HEK293 (cell line): ENCODE measurements at regions not wholly inside any gene's neighbourhood (a gene's known extent, or its start where the extent isn't known, plus 50 kb on each side); places are given as distances from the start of the nearest gene placed in this dataset.

Experiments used
- CTCF ChIA-PET: fragments of 350-600 bp; formaldehyde crosslinking; extraction: SDS; loops from one replicate; lab custom pipeline; 2021; ENCODE audit warnings: antibody characterized with exemption; lab: Yijun Ruan, JAX
- POLR2A ChIA-PET: fragments of 300-600 bp; formaldehyde crosslinking; extraction: SDS; loops from one replicate; lab custom pipeline; 2020; ENCODE audit warnings: antibody characterized with exemption, inconsistent platforms; lab: Yijun Ruan, JAX
- H3K27ac ChIP-seq: fragments of 200-500 bp; sonication (Bioruptor generic); 2 replicates; pipeline ENCODE4 v1.5.1; 2014; ENCODE audit warnings: low read depth, low read length, control low read depth, inconsistent platforms; ENCODE audit errors: extremely low read depth
- H3K36me3 ChIP-seq, 2 experiments: fragments of 200-500 bp in 1 of 2; sonication (Bioruptor generic) in 1 of 2; 1 replicate in 1 of 2; 2 replicates in 1 of 2; pipeline ENCODE4 v1.5.1; 2014 to 2017; ENCODE audit warnings: inconsistent platforms in 2 of 2, low read length in 2 of 2; ENCODE audit not compliant: control insufficient read depth in 2 of 2, insufficient read depth in 1 of 2
- H3K4me1 ChIP-seq: fragments of 200-500 bp; sonication (Bioruptor generic); 2 replicates; pipeline ENCODE4 v1.5.1; 2014; ENCODE audit warnings: mild to moderate bottlenecking, low read length, inconsistent platforms; ENCODE audit not compliant: control insufficient read depth, insufficient read depth
- H3K4me3 ChIP-seq: 2 replicates; pipeline ENCODE4 v1.5.1; 2011; ENCODE audit warnings: low read depth, mild to moderate bottlenecking, control low read depth, low read length, moderate library complexity
- H3K9me3 ChIP-seq: fragments of 200-500 bp; sonication (Bioruptor generic); 2 replicates; pipeline ENCODE4 v1.5.1; 2014; ENCODE audit warnings: low read depth, low read length, inconsistent platforms; ENCODE audit not compliant: control insufficient read depth, insufficient read depth
- REPIN1 ChIP-seq: fragments of 450-650 bp; formaldehyde crosslinking; IDR thresholded peaks from 2 replicates; pipeline ENCODE4 v1.5.1; 2017; ENCODE audit warnings: missing biosample characterization, missing genetic modification characterization, low read depth
- ZBTB17 ChIP-seq: fragments of 450-650 bp; formaldehyde crosslinking; IDR thresholded peaks from 2 replicates; pipeline ENCODE4 v1.5.1; 2016; ENCODE audit warnings: missing biosample characterization, missing genetic modification characterization
- ZBTB21 ChIP-seq: fragments of 450-650 bp; formaldehyde crosslinking; IDR thresholded peaks from 2 replicates; pipeline ENCODE4 v1.5.1; 2017; ENCODE audit warnings: missing biosample characterization, missing genetic modification characterization
- ZBTB48 ChIP-seq: fragments of 450-650 bp; formaldehyde crosslinking; IDR thresholded peaks from 2 replicates; pipeline ENCODE4 v1.5.1; 2016; ENCODE audit warnings: missing biosample characterization, missing genetic modification characterization
- ZFP41 ChIP-seq: fragments of 450-650 bp; formaldehyde crosslinking; IDR thresholded peaks from 2 replicates; pipeline ENCODE4 v1.5.1; 2016; ENCODE audit warnings: missing biosample characterization, missing genetic modification characterization, borderline replicate concordance
- ZNF146 ChIP-seq: fragments of 450-650 bp; formaldehyde crosslinking; IDR thresholded peaks from 2 replicates; pipeline ENCODE4 v1.5.1; 2016; ENCODE audit warnings: missing biosample characterization, missing genetic modification characterization
- ZNF19 ChIP-seq: fragments of 450-650 bp; formaldehyde crosslinking; IDR thresholded peaks from 2 replicates; pipeline ENCODE4; 2016; ENCODE audit warnings: missing biosample characterization, missing genetic modification characterization, low read depth
- ZNF335 ChIP-seq: fragments of 450-650 bp; formaldehyde crosslinking; conservative IDR thresholded peaks from 2 replicates; pipeline ENCODE4 v1.5.1; 2016; ENCODE audit warnings: missing biosample characterization, missing genetic modification characterization
- ZNF473 ChIP-seq: fragments of 450-650 bp; formaldehyde crosslinking; IDR thresholded peaks from 2 replicates; pipeline ENCODE4 v1.5.1; 2017; ENCODE audit warnings: missing biosample characterization, missing genetic modification characterization
- ZNF555 ChIP-seq: fragments of 450-650 bp; formaldehyde crosslinking; conservative IDR thresholded peaks from 2 replicates; pipeline ENCODE4 v1.5.1; 2017; ENCODE audit warnings: missing biosample characterization, mild to moderate bottlenecking, missing genetic modification characterization, inconsistent platforms
- ZNF701 ChIP-seq: fragments of 450-650 bp; formaldehyde crosslinking; IDR thresholded peaks from 2 replicates; pipeline ENCODE4 v1.5.1; 2016; ENCODE audit warnings: missing biosample characterization, missing genetic modification characterization
- ZNF830 ChIP-seq: fragments of 450-650 bp; IDR thresholded peaks from 2 replicates; pipeline ENCODE4 v1.5.0; 2018; ENCODE audit warnings: missing biosample characterization, missing genetic modification characterization, low read depth, mild to moderate bottlenecking, moderate library complexity
- TF ChIP-seq, protein P1 (sequence below): fragments of 450-650 bp; formaldehyde crosslinking; IDR thresholded peaks from 2 replicates; pipeline ENCODE4 v1.5.1; 2016; ENCODE audit warnings: missing biosample characterization, missing genetic modification characterization
- TF ChIP-seq, protein P2 (sequence below): fragments of 450-650 bp; formaldehyde crosslinking; IDR thresholded peaks from 2 replicates; pipeline ENCODE4 v1.5.1; 2016; ENCODE audit warnings: missing biosample characterization, missing genetic modification characterization
- TF ChIP-seq, protein P3 (sequence below): fragments of 450-650 bp; IDR thresholded peaks from 2 replicates; pipeline ENCODE4 v1.5.1; 2018; ENCODE audit warnings: missing biosample characterization, missing genetic modification characterization
- TF ChIP-seq, protein P4 (sequence below): fragments of 450-650 bp; formaldehyde crosslinking; IDR thresholded peaks from 2 replicates; pipeline ENCODE4 v1.5.1; 2017; ENCODE audit warnings: missing biosample characterization, missing genetic modification characterization
- TF ChIP-seq, protein P5 (sequence below): sonication (generic); formaldehyde crosslinking; IDR thresholded peaks from 2 replicates; pipeline ENCODE4 v1.8.1; 2022; ENCODE audit warnings: mild to moderate bottlenecking, moderate library complexity, missing genetic modification reagents
- TF ChIP-seq, protein P6 (sequence below): fragments of 450-650 bp; formaldehyde crosslinking; conservative IDR thresholded peaks from 2 replicates; pipeline ENCODE4 v1.5.1; 2016; ENCODE audit warnings: low read depth, missing biosample characterization, missing genetic modification characterization
- TF ChIP-seq, protein P7 (sequence below): fragments of 450-650 bp; formaldehyde crosslinking; IDR thresholded peaks from 2 replicates; pipeline ENCODE4 v1.5.1; 2016; ENCODE audit warnings: missing biosample characterization, missing genetic modification characterization

DNA sequence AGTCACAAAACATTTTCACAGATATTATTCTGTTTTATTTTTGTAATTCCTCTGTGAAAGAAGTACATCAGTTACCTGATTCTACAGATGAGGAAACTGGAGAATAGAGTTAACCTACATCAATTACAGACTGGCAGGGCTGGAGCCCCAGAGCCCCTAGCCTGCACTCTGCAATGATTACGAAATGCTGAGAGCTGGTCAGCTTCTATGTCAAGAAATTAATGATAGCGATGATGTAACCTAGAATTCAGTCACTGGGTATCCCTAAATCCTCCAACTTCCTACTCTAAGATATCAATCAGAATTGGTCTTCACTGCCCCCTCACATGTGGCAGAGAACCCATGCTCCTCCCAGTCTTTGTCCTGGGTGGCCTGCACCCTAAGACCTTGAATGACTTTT is 273.5 kb upstream of the PLET1 start:
- no peaks in the 10 kb centered on the region for H3K36me3 ChIP-seq
- no peak overlapping the region for H3K27ac ChIP-seq
- TF ChIP-seq, protein P1, sequence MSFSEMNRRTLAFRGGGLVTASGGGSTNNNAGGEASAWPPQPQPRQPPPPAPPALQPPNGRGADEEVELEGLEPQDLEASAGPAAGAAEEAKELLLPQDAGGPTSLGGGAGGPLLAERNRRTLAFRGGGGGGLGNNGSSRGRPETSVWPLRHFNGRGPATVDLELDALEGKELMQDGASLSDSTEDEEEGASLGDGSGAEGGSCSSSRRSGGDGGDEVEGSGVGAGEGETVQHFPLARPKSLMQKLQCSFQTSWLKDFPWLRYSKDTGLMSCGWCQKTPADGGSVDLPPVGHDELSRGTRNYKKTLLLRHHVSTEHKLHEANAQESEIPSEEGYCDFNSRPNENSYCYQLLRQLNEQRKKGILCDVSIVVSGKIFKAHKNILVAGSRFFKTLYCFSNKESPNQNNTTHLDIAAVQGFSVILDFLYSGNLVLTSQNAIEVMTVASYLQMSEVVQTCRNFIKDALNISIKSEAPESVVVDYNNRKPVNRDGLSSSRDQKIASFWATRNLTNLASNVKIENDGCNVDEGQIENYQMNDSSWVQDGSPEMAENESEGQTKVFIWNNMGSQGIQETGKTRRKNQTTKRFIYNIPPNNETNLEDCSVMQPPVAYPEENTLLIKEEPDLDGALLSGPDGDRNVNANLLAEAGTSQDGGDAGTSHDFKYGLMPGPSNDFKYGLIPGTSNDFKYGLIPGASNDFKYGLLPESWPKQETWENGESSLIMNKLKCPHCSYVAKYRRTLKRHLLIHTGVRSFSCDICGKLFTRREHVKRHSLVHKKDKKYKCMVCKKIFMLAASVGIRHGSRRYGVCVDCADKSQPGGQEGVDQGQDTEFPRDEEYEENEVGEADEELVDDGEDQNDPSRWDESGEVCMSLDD (tag by site-specific recombination) = no peak
- TF ChIP-seq ZNF701 (tag by site-specific recombination) (no peak), ZBTB21 (tag by site-specific recombination) (no peak), ZNF830 (no peak), ZNF555 (tag by site-specific recombination) (no peak), ZNF473 (tag by site-specific recombination) (no peak), ZNF19 (no peak), ZBTB48 (tag by site-specific recombination) (no peak), REPIN1 (no peak), ZNF146 (tag by site-specific recombination) (no peak), ZNF335 (tag by site-specific recombination) (no peak), ZBTB17 (no peak), ZFP41 (tag by site-specific recombination) (no peak)
- TF ChIP-seq, protein P2, sequence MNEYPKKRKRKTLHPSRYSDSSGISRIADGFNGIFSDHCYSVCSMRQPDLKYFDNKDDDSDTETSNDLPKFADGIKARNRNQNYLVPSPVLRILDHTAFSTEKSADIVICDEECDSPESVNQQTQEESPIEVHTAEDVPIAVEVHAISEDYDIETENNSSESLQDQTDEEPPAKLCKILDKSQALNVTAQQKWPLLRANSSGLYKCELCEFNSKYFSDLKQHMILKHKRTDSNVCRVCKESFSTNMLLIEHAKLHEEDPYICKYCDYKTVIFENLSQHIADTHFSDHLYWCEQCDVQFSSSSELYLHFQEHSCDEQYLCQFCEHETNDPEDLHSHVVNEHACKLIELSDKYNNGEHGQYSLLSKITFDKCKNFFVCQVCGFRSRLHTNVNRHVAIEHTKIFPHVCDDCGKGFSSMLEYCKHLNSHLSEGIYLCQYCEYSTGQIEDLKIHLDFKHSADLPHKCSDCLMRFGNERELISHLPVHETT = no peak
- TF ChIP-seq, protein P3, sequence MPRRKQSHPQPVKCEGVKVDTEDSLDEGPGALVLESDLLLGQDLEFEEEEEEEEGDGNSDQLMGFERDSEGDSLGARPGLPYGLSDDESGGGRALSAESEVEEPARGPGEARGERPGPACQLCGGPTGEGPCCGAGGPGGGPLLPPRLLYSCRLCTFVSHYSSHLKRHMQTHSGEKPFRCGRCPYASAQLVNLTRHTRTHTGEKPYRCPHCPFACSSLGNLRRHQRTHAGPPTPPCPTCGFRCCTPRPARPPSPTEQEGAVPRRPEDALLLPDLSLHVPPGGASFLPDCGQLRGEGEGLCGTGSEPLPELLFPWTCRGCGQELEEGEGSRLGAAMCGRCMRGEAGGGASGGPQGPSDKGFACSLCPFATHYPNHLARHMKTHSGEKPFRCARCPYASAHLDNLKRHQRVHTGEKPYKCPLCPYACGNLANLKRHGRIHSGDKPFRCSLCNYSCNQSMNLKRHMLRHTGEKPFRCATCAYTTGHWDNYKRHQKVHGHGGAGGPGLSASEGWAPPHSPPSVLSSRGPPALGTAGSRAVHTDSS = no peak
- TF ChIP-seq, protein P4, sequence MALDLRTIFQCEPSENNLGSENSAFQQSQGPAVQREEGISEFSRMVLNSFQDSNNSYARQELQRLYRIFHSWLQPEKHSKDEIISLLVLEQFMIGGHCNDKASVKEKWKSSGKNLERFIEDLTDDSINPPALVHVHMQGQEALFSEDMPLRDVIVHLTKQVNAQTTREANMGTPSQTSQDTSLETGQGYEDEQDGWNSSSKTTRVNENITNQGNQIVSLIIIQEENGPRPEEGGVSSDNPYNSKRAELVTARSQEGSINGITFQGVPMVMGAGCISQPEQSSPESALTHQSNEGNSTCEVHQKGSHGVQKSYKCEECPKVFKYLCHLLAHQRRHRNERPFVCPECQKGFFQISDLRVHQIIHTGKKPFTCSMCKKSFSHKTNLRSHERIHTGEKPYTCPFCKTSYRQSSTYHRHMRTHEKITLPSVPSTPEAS (tag by site-specific recombination) = no peak
- TF ChIP-seq, protein P5, sequence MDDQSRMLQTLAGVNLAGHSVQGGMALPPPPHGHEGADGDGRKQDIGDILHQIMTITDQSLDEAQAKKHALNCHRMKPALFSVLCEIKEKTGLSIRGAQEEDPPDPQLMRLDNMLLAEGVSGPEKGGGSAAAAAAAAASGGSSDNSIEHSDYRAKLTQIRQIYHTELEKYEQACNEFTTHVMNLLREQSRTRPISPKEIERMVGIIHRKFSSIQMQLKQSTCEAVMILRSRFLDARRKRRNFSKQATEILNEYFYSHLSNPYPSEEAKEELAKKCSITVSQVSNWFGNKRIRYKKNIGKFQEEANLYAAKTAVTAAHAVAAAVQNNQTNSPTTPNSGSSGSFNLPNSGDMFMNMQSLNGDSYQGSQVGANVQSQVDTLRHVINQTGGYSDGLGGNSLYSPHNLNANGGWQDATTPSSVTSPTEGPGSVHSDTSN (CRISPR knock-in tag) = no peak
- TF ChIP-seq, protein P6, sequence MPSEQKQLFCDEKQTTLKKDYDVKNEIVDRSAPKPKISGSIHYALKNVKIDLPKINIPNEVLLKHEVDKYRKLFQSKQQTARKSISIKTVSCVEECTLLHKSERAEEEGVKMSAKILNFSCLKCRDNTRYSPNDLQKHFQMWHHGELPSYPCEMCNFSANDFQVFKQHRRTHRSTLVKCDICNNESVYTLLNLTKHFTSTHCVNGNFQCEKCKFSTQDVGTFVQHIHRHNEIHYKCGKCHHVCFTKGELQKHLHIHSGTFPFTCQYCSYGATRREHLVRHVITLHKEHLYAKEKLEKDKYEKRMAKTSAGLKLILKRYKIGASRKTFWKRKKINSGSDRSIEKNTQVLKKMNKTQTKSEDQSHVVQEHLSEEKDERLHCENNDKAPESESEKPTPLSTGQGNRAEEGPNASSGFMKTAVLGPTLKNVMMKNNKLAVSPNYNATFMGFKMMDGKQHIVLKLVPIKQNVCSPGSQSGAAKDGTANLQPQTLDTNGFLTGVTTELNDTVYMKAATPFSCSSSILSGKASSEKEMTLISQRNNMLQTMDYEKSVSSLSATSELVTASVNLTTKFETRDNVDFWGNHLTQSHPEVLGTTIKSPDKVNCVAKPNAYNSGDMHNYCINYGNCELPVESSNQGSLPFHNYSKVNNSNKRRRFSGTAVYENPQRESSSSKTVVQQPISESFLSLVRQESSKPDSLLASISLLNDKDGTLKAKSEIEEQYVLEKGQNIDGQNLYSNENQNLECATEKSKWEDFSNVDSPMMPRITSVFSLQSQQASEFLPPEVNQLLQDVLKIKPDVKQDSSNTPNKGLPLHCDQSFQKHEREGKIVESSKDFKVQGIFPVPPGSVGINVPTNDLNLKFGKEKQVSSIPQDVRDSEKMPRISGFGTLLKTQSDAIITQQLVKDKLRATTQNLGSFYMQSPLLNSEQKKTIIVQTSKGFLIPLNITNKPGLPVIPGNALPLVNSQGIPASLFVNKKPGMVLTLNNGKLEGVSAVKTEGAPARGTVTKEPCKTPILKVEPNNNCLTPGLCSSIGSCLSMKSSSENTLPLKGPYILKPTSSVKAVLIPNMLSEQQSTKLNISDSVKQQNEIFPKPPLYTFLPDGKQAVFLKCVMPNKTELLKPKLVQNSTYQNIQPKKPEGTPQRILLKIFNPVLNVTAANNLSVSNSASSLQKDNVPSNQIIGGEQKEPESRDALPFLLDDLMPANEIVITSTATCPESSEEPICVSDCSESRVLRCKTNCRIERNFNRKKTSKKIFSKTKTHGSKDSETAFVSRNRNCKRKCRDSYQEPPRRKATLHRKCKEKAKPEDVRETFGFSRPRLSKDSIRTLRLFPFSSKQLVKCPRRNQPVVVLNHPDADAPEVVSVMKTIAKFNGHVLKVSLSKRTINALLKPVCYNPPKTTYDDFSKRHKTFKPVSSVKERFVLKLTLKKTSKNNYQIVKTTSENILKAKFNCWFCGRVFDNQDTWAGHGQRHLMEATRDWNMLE (tag by site-specific recombination) = no peak
- TF ChIP-seq, protein P7, sequence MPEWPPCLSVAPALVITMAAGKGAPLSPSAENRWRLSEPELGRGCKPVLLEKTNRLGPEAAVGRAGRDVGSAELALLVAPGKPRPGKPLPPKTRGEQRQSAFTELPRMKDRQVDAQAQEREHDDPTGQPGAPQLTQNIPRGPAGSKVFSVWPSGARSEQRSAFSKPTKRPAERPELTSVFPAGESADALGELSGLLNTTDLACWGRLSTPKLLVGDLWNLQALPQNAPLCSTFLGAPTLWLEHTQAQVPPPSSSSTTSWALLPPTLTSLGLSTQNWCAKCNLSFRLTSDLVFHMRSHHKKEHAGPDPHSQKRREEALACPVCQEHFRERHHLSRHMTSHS (tag by site-specific recombination) = no peak
- no peaks in the 10 kb centered on the region for H3K4me1 ChIP-seq
- ChIA-PET CTCF (no interaction called here), POLR2A (interaction anchor here (0.9 kb wide), 1 partner anchor 13 kb away, joined by 3 read pairs; no protein-coding TSS in a partner anchor)
- H3K4me3 ChIP-seq = no peak overlapping the region
- no peaks in the 10 kb centered on the region for H3K9me3 ChIP-seq
